GM10266 (cell line): ENCODE measurements at regions not wholly inside any gene's neighbourhood (a gene's known extent, or its start where the extent isn't known, plus 50 kb on each side); places are given as distances from the start of the nearest gene placed in this dataset.

Source experiments
- DNase-seq: peaks from one replicate; pipeline ENCODE4 v3.0.0; 2012; ENCODE audit errors: extremely low spot score
- TF ChIP-seq, protein P1 (sequence below): IDR thresholded peaks from 2 replicates; pipeline ENCODE4 v1.5.1; 2012; ENCODE audit warnings: mild to moderate bottlenecking, low read depth; ENCODE audit not compliant: control insufficient read depth, insufficient read depth; ENCODE audit errors: missing control alignments

DNA sequence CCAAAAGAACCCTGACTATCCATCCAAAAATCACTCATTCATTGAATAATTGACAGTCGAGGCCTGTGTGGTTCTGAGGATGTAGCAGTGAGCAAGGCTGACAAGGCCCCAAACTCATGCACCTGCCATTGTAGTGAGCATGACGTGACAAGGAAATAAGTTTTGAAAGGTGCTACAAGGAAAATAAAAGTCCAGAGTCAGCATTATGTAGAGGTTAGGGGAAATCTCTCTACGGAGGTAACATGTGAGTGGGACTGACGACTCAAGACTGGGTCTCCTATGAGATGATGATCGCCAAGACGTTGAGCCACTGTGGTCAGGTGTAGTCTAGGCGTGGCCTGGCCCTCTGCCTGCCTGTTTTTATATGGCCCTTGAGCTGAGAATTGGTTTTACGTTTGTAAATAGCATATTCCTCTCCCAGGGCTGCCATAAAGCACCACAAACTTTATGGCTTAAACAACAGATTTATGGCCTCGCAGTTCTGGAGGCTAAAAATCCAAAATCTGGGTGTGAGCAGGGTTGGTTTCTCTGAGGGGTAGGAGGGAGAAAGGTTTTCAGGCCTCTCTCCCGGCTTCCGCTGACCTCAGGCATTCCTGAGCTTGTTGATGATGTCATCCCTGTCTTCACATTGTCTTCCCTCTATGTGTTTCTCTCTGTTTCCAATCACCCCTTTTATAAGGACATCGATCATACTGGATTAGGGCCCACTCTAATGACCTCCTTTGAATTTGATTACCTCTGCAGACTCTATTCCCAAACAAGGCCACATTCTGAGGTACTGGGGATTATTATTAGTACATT, 206.4 kb upstream of the EGFLAM start:
- no peak for DNase-seq
- TF ChIP-seq, protein P1, sequence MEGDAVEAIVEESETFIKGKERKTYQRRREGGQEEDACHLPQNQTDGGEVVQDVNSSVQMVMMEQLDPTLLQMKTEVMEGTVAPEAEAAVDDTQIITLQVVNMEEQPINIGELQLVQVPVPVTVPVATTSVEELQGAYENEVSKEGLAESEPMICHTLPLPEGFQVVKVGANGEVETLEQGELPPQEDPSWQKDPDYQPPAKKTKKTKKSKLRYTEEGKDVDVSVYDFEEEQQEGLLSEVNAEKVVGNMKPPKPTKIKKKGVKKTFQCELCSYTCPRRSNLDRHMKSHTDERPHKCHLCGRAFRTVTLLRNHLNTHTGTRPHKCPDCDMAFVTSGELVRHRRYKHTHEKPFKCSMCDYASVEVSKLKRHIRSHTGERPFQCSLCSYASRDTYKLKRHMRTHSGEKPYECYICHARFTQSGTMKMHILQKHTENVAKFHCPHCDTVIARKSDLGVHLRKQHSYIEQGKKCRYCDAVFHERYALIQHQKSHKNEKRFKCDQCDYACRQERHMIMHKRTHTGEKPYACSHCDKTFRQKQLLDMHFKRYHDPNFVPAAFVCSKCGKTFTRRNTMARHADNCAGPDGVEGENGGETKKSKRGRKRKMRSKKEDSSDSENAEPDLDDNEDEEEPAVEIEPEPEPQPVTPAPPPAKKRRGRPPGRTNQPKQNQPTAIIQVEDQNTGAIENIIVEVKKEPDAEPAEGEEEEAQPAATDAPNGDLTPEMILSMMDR, result no peak

DNA sequence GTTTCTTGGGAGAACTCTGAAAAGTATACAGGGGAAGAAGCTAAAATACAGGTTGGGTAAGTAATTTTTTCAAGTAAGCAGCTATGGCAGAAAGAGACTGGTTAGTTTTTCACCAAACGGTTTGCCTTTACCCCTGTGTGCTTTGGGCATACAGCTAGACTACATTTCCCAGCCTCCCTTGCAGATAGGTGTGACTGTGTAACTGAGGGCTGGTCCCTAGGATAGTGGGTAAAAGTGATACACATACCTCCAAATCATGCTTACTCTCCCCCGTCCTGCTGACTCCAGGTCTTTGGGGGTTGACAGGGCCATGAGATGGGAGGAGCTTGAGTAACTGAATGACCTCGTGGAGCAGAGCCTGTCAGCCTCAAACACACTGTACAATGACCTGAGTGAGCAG, 208.6 kb upstream of the GDNF start:
- no peak for DNase-seq
- TF ChIP-seq, protein P1, result no peak

DNA sequence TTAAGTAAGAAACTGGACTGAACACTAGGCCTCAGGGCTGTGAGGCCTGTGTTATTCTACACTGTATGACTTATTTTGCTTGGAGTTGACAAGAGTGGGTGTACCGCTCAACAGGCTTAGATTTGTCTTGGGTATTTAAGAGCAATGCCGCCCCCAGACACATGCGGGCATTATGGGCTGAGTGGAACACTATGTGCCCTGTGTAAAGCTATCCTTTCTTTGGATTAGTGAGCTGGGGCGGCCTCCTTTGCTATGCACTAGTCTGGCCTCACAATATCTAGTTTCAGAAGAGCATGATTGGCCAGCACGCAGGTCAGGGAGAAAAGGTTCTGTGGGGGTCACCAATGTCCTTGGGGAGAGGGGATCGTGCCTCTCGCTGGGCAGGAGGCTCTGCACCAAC, 206.3 kb upstream of the GDNF start:
- DNase-seq, result no peak
- TF ChIP-seq, protein P1, result no peak

DNA sequence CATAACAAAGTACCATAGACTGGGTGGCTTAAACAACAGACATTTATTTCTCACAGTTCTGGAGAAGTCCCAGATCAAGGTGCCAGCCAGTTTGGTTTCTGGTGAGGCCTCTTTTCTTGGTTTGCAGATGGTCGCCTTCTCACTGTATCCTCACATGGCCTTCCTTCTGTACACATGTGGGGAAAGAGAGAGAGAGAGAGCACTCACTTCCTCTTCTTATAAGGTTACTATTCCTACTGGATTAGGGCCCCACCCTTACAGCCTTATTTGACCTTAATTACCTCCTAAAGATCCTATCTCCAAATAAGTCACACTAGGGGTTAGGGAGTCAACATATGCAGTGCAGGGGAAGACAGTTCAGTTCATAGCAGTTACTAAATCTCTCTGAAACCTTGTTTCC, 205.6 kb upstream of the GDNF start:
- no peak for DNase-seq
- TF ChIP-seq, protein P1, result no peak

DNA sequence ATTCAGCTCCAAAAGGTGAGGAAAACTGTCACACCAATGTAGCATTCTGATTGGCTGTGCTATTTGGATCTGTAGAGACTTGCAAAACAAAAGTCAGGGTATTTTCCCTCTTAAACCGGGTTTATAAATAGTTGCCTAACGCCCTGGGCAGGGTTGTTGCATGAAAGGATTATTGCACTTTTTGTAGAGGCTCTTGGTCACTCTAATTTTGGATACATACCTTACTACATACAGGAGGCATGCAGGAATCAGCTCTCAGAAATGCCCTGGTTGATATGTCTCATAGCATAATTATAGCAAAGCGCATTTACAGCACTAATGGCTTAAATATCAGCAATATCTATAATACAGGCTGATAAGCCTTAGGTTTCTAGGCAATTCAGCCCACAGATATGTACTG, 200.0 kb upstream of the GDNF start:
- no peak for DNase-seq
- TF ChIP-seq, protein P1, result no peak

DNA sequence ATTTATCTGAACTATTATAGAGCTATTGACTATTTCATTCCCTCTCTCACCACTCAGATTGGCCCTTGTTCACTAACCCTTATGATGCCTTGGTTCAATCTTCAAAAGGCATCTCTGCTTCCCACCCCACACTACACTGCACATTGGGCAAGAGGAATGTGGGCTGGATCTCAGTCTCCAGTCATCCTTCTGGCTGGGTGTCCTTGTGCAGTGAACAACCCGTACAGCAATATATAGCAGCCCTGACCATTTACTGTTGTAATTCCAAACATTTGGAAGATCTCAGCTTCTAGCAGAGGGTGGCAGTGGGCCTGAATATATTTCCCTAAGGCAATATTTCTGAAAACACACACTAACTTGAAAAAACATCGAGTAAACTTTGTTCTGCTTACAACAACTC, 199.2 kb upstream of the GDNF start:
- no peak for DNase-seq
- TF ChIP-seq, protein P1, result no peak

DNA sequence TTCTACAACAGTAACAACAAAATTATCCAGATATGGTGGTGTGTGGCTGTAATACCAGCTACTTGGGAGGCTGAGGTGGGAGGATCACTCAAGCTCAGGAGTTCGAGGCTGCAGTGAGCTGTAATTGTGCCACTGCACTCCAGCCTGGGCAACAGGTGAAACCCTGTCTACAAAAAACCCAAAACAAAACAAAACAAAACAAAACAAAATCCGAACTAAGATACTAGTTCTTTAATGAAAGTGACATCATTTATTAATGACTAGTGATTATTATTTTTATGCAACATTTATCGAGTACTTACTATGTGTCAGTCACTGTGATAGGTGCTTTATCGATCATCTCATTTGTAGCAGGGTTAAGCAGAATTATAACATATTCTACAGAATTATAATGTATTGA, 196.9 kb upstream of the GDNF start:
- TF ChIP-seq, protein P1, result no peak
- DNase-seq, result no peak
